HCT116 (cell line): ENCODE measurements at regions not wholly inside any gene's neighbourhood (a gene's known extent, or its start where the extent isn't known, plus 50 kb on each side); places are given as distances from the start of the nearest gene placed in this dataset.

Source experiments
- CTCF ChIP-seq, 3 experiments: fragments of 200-600 bp in 1 of 3; sonication (generic) in 1 of 3; IDR thresholded peaks in 2 of 3; conservative IDR thresholded peaks in 1 of 3; 2 replicates each; pipeline ENCODE4 v1.5.1; 2012 to 2017; ENCODE audit warnings: low read depth in 2 of 3, low read length in 2 of 3, antibody characterized with exemption in 1 of 3, borderline replicate concordance in 1 of 3, control low read depth in 1 of 3, mild to moderate bottlenecking in 1 of 3, mixed read lengths in 1 of 3, mixed run types in 1 of 3, moderate library complexity in 1 of 3; ENCODE audit not compliant: insufficient read depth in 1 of 3
- EZH2 ChIP-seq: fragments of 200-600 bp; sonication (generic); IDR thresholded peaks from 2 replicates; pipeline ENCODE4 v1.6.1; 2017; ENCODE audit warnings: antibody characterized with exemption, mixed run types
- REST ChIP-seq: IDR thresholded peaks from 2 replicates; pipeline ENCODE4 v1.6.1; 2012; ENCODE audit warnings: low read depth

GRCh38 chr6:139583420-139583819 is 209.0 kb upstream of the CITED2 start:
- TF ChIP-seq CTCF (IDR thresholded peaks at IDR 0.05 in 2 of 3, conservative IDR thresholded peaks at IDR 0.05 in 1 of 3; ENCODE audit: borderline replicate concordance in 1 of 3, insufficient read depth in 1 of 3, low read depth in 2 of 3, low read length in 2 of 3) (no peak), REST (no peak), EZH2 (no peak)
